H1 (cell line): ENCODE measurements at regions not wholly inside any gene's neighbourhood (a gene's known extent, or its start where the extent isn't known, plus 50 kb on each side); places are given as distances from the start of the nearest gene placed in this dataset.

Experiments
- CEBPB ChIP-seq: IDR thresholded peaks from 2 replicates; pipeline ENCODE4 v1.6.1; 2012; ENCODE audit warnings: low read depth, low read length
- CHD7 ChIP-seq: fragments of 300-600 bp; sonication (generic); IDR thresholded peaks from 2 replicates; pipeline ENCODE4 v1.7.1; 2012; ENCODE audit warnings: low read length, moderate library complexity, mild to moderate bottlenecking, inconsistent platforms; ENCODE audit not compliant: insufficient replicate concordance
- EZH2 ChIP-seq: fragments of 200-600 bp; sonication (generic); IDR thresholded peaks from 2 replicates; pipeline ENCODE4 v1.7.1; 2012; ENCODE audit warnings: low read depth, mild to moderate bottlenecking, moderate library complexity, low read length, inconsistent platforms; ENCODE audit not compliant: severe bottlenecking
- SIN3A ChIP-seq, 2 experiments: IDR thresholded peaks in 1 of 2; conservative IDR thresholded peaks in 1 of 2; 2 replicates each; pipeline ENCODE4 v1.6.1; 2011 to 2012; ENCODE audit warnings: low read length in 2 of 2, improper control_type of control experiment in 1 of 2, low read depth in 1 of 2, mild to moderate bottlenecking in 1 of 2

GRCh38 chrX:116318672-116319071, 117.7 kb upstream of the SLC6A14 start (continued):
- no peak for TF ChIP-seq CHD7
- no peak for TF ChIP-seq EZH2
- TF ChIP-seq CEBPB = no peak
- TF ChIP-seq SIN3A (conservative IDR thresholded peaks at IDR 0.05 in 1 of 2, IDR thresholded peaks at IDR 0.05 in 1 of 2; ENCODE audit: low read depth in 1 of 2, low read length in 2 of 2) = no peak
